ENCODE measurements at regions not wholly inside any gene's neighbourhood (a gene's known extent, or its start where the extent isn't known, plus 50 kb on each side); places are given as distances from the start of the nearest gene placed in this dataset.

- ATAC-seq, result no peak
- H3K4me1 Mint-ChIP-seq, result no peaks in the 10 kb centered on the region
- no peak overlapping the region for H3K4me3 Mint-ChIP-seq
- no peaks in the 10 kb centered on the region for H3K36me3 Mint-ChIP-seq (ENCODE audit: low read depth)
- DNase-seq, result no peak
- H3K27ac Mint-ChIP-seq, result no peak overlapping the region
- H3K9me3 Mint-ChIP-seq, result no peaks in the 10 kb centered on the region
- H3K27me3 Mint-ChIP-seq, result no peaks in the 10 kb centered on the region
Observed at GRCh38 chr1:73953586-73953985, 244.4 kb downstream of the LRRIQ3 start.

GRCh38 chr1:73953186-73953585 is 244.8 kb downstream of the LRRIQ3 start:
- H3K9me3 Mint-ChIP-seq, result no peaks in the 10 kb centered on the region
- H3K27me3 Mint-ChIP-seq, result no peaks in the 10 kb centered on the region
- no peaks in the 10 kb centered on the region for H3K36me3 Mint-ChIP-seq (ENCODE audit: low read depth)
- no peak overlapping the region for H3K27ac Mint-ChIP-seq
- no peaks in the 10 kb centered on the region for H3K4me1 Mint-ChIP-seq
- H3K4me3 Mint-ChIP-seq, result no peak overlapping the region
- ATAC-seq (no peak), DNase-seq (no peak)

DNA sequence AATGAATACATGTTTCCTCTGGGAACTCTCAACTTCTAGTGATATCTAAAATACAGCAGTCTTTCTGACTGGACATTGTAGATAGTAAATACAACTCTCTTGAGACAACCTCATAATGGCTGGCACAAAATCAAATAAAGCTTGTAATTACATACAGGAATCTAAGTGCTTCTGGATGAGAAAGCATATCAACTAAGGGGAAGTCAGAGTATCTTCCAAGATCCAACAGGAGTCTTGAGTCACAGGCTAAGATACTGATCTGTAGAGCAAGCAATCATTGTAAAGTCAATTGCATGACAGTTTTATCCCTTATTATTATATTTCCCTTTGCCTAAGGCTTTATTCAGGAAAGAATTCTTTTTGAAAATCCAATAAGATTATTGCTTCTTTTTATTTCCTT is 249.9 kb downstream of the LRRIQ3 start:
- Mint-ChIP-seq H3K27ac (no peak overlapping the region), H3K36me3 (ENCODE audit: low read depth) (no peaks in the 10 kb centered on the region), H3K27me3 (no peaks in the 10 kb centered on the region), H3K4me3 (no peak overlapping the region), H3K4me1 (no peaks in the 10 kb centered on the region), H3K9me3 (no peaks in the 10 kb centered on the region)
- ATAC-seq, result no peak
- no peak for DNase-seq

DNA sequence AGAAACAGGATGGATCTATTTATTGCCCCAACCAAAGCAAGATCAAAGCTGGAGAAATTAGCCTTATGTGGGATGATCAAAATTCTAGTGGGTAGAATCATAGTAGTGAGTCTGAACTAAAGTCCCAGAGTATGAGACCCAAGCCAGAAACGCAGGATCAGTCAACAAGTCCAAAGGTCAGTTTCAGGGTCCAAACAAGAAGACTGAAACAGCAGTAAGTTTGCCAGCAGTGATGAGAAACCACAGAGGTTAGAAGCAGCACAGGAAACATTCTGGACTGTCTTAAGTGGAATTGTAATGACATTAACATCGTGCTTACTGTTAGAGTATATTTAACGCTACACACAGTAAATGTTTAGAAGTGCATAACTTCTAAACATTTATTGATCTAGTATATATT is 251.0 kb downstream of the LRRIQ3 start:
- Mint-ChIP-seq H3K4me1 (no peaks in the 10 kb centered on the region), H3K36me3 (ENCODE audit: low read depth) (no peaks in the 10 kb centered on the region), H3K27ac (no peak overlapping the region), H3K9me3 (no peaks in the 10 kb centered on the region), H3K27me3 (no peaks in the 10 kb centered on the region), H3K4me3 (no peak overlapping the region)
- DNase-seq (no peak), ATAC-seq (no peak)

DNA sequence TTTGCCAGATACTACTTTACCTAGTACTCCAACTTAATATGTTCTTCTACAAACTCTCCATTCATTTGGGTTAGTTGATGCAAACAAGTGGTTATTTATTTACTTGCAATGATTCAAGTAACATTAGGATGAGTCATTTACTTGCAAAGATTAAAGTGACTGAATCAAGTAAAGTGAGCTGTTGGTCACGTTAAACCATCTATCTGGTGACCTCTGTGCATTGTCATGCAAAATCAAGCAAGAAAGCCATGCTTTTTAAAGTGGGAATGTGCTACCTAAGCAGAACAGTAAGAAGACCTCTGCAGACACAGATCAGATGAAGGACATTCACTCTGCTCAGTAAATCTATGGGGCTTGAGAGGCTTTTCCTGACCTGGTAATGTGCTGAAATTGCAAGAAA is 254.7 kb downstream of the LRRIQ3 start:
- H3K9me3 Mint-ChIP-seq, result no peaks in the 10 kb centered on the region
- ATAC-seq (no peak), DNase-seq (no peak)
- no peaks in the 10 kb centered on the region for H3K4me1 Mint-ChIP-seq
- H3K4me3 Mint-ChIP-seq, result no peak overlapping the region
- H3K27me3 Mint-ChIP-seq, result no peaks in the 10 kb centered on the region
- H3K27ac Mint-ChIP-seq, result no peak overlapping the region
- H3K36me3 Mint-ChIP-seq (ENCODE audit: low read depth), result no peaks in the 10 kb centered on the region

- H3K4me3 Mint-ChIP-seq, result no peak overlapping the region
- no peaks in the 10 kb centered on the region for H3K36me3 Mint-ChIP-seq (ENCODE audit: low read depth)
- no peaks in the 10 kb centered on the region for H3K4me1 Mint-ChIP-seq
- H3K27ac Mint-ChIP-seq, result no peak overlapping the region
- no peaks in the 10 kb centered on the region for H3K27me3 Mint-ChIP-seq
- H3K9me3 Mint-ChIP-seq, result peaks cover 4% of the 10 kb centered on the region
- no peak for ATAC-seq
- DNase-seq, result no peak
Observed at GRCh38 chr1:73930293-73930692, 267.7 kb downstream of the LRRIQ3 start.

DNA sequence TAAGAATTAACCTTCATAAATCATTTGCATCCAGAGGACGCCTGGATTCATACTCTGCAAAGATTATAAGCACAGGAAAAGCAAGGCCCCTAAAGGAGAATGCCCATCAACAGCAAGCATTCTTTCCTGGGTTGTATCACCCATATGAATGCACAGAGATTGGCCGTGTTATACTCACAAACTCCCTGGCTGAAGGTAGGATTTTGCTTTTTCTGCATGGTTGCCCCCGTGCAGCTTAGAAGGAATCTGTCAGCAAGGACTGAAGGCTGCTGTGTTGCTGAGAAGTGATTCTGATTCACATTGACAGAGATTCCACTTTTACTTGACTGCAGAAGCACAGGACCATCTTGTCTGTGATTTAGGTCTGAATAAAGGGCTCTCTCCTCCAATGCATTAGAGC is 283.0 kb downstream of the LRRIQ3 start:
- no peak for ATAC-seq
- Mint-ChIP-seq H3K27me3 (no peaks in the 10 kb centered on the region), H3K4me1 (no peaks in the 10 kb centered on the region), H3K9me3 (peaks cover 14% of the 10 kb centered on the region), H3K36me3 (ENCODE audit: low read depth) (no peaks in the 10 kb centered on the region), H3K27ac (no peak overlapping the region), H3K4me3 (no peak overlapping the region)
- DNase-seq, result no peak

GRCh38 chr1:73913025-73913424 is 285.0 kb downstream of the LRRIQ3 start:
- H3K4me3 Mint-ChIP-seq, result no peak overlapping the region
- H3K9me3 Mint-ChIP-seq, result peaks cover 14% of the 10 kb centered on the region
- ATAC-seq (no peak), DNase-seq (no peak)
- no peaks in the 10 kb centered on the region for H3K4me1 Mint-ChIP-seq
- H3K27ac Mint-ChIP-seq, result no peak overlapping the region
- no peaks in the 10 kb centered on the region for H3K27me3 Mint-ChIP-seq
- H3K36me3 Mint-ChIP-seq (ENCODE audit: low read depth), result no peaks in the 10 kb centered on the region

GRCh38 chr1:73911849-73912248 is 286.1 kb downstream of the LRRIQ3 start:
- no peaks in the 10 kb centered on the region for H3K36me3 Mint-ChIP-seq (ENCODE audit: low read depth)
- no peak for ATAC-seq
- peaks cover 17% of the 10 kb centered on the region for H3K9me3 Mint-ChIP-seq

GRCh38 chr1:73910466-73910865 is 287.5 kb downstream of the LRRIQ3 start:
- ATAC-seq (no peak), DNase-seq (no peak)
- no peaks in the 10 kb centered on the region for H3K36me3 Mint-ChIP-seq (ENCODE audit: low read depth)
- H3K27me3 Mint-ChIP-seq, result no peaks in the 10 kb centered on the region
- no peak overlapping the region for H3K4me3 Mint-ChIP-seq
- H3K9me3 Mint-ChIP-seq, result peaks cover 17% of the 10 kb centered on the region
- no peaks in the 10 kb centered on the region for H3K4me1 Mint-ChIP-seq
- no peak overlapping the region for H3K27ac Mint-ChIP-seq

More at GRCh38 chr1:73911849-73912248, 286.1 kb downstream of the LRRIQ3 start:
- no peak for DNase-seq
- no peak overlapping the region for H3K4me3 Mint-ChIP-seq
- H3K4me1 Mint-ChIP-seq, result no peaks in the 10 kb centered on the region
- no peaks in the 10 kb centered on the region for H3K27me3 Mint-ChIP-seq
- H3K27ac Mint-ChIP-seq, result no peak overlapping the region

GRCh38 chr1:73910062-73910461 is 287.9 kb downstream of the LRRIQ3 start:
- Mint-ChIP-seq H3K27ac (no peak overlapping the region), H3K36me3 (ENCODE audit: low read depth) (no peaks in the 10 kb centered on the region), H3K27me3 (no peaks in the 10 kb centered on the region), H3K4me1 (no peaks in the 10 kb centered on the region), H3K4me3 (no peak overlapping the region), H3K9me3 (peaks cover 17% of the 10 kb centered on the region)
- DNase-seq (no peak), ATAC-seq (no peak)

DNA sequence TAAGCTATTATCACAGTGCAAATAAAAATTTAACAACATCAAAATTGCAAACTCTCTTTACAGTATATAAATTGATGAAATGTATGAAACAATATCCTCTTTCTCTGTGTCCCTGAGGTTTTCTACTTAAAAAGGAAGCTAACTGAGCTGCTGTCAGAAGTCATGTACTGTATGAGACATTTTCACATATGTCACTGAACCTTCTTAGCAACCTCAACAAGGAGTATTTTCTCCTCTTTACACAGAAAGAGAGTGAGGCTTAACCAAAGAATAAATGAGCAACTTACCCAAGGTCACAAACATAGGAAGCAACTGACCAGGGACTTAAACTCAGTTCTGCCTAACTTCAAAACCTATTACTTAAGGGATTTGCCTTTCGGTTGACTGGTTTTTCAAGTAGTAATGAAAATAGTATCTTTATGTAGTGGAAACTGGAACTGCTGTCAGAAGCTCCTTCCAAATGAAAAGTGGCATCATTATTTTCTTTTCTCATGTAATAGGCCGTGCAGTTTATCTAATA is 288.9 kb downstream of the LRRIQ3 start:
- Mint-ChIP-seq H3K4me1 (no peaks in the 10 kb centered on the region), H3K27ac (no peak overlapping the region), H3K27me3 (no peaks in the 10 kb centered on the region), H3K36me3 (ENCODE audit: low read depth) (no peaks in the 10 kb centered on the region), H3K4me3 (no peak overlapping the region), H3K9me3 (peaks cover 17% of the 10 kb centered on the region)
- no peak for ATAC-seq
- no peak for DNase-seq

- Mint-ChIP-seq H3K36me3 (ENCODE audit: low read depth) (no peaks in the 10 kb centered on the region), H3K4me3 (no peak overlapping the region), H3K4me1 (no peaks in the 10 kb centered on the region), H3K27ac (no peak overlapping the region), H3K27me3 (no peaks in the 10 kb centered on the region), H3K9me3 (peaks cover 5% of the 10 kb centered on the region)
- ATAC-seq, result no peak
- DNase-seq, result no peak
Observed at GRCh38 chr1:73907051-73907450, 290.9 kb downstream of the LRRIQ3 start.

DNA sequence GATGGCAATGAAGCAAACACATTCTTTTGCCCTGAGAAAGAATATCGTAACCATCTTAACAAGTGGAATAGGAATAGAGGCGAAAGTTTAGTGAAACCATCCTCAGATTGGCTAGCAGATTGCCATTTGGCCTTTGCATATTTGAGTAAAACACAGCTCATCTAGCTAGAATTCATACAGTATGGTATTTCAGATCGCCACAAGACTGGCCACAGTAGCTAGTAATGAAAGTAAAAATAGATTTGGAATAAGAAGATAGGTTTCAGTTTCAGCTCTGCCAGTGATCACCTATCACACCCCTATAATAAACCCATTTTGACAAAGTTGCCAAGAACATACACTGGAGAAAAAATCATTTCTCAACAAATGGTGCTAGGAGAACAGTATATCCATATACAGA is 294.9 kb downstream of the LRRIQ3 start:
- Mint-ChIP-seq H3K27ac (no peak overlapping the region), H3K36me3 (ENCODE audit: low read depth) (no peaks in the 10 kb centered on the region), H3K4me1 (no peaks in the 10 kb centered on the region), H3K9me3 (peaks cover 3% of the 10 kb centered on the region), H3K4me3 (no peak overlapping the region), H3K27me3 (no peaks in the 10 kb centered on the region)
- ATAC-seq (no peak), DNase-seq (no peak)

- no peaks in the 10 kb centered on the region for H3K36me3 Mint-ChIP-seq (ENCODE audit: low read depth)
- no peak overlapping the region for H3K4me3 Mint-ChIP-seq
Observed at GRCh38 chr1:73901738-73902137, 296.2 kb downstream of the LRRIQ3 start.

DNA sequence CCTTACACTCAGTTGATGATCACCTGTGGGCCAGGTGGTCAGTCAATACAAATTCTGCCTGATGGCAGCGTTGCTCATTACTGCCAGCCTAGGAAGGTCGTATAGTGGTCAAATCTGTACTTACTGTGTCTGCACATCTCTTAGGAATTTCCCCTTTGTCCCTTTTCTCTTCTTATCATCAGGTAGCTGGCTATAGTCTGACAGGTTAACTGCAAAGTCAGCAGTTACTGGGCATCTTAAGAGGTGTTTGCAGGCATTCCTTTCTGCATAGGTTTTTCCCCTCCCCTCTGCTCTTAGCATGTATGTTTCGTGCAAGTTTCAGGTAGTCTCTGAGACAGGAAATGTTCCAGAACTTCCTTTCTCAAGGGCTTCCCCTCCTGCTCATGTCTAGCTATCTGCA is 298.7 kb downstream of the LRRIQ3 start:
- Mint-ChIP-seq H3K27me3 (no peaks in the 10 kb centered on the region), H3K4me3 (no peak overlapping the region), H3K36me3 (ENCODE audit: low read depth) (no peaks in the 10 kb centered on the region), H3K4me1 (no peaks in the 10 kb centered on the region), H3K27ac (no peak overlapping the region), H3K9me3 (no peaks in the 10 kb centered on the region)
- no peak for ATAC-seq
- no peak for DNase-seq

More at GRCh38 chr1:73901738-73902137, 296.2 kb downstream of the LRRIQ3 start:
- no peak for DNase-seq
- Mint-ChIP-seq H3K27me3 (no peaks in the 10 kb centered on the region), H3K4me1 (no peaks in the 10 kb centered on the region), H3K27ac (no peak overlapping the region), H3K9me3 (no peaks in the 10 kb centered on the region)
- ATAC-seq, result no peak

Data from activated naive CD8-positive, alpha-beta T cell treated with anti-CD3 and anti-CD28 coated beads, Interleukin-2, amount 50 U/mL, for 24 hours (primary cell).